ENCODE measurements at regions not wholly inside any gene's neighbourhood (a gene's known extent, or its start where the extent isn't known, plus 50 kb on each side); places are given as distances from the start of the nearest gene placed in this dataset.
A peak's percentile ranks its signal among the peaks of the same experiment; 100 is the strongest.

- Mint-ChIP-seq H3K4me1 (ENCODE audit: insufficient read depth, unreplicated experiment) (peaks cover 31% of the 10 kb centered on the region), H3K4me3 (ENCODE audit: unreplicated experiment) (no peak overlapping the region), H3K9me3 (ENCODE audit: unreplicated experiment) (no peaks in the 10 kb centered on the region), H3K27me3 (ENCODE audit: insufficient read depth, unreplicated experiment) (no peaks in the 10 kb centered on the region), H3K36me3 (ENCODE audit: insufficient read depth, unreplicated experiment) (no peaks in the 10 kb centered on the region), H3K27ac (ENCODE audit: low read depth, unreplicated experiment) (peak overlapping the region; percentile 78)
- intact Hi-C loops (cut with micrococcal nuclease), result no loop called here
- TF ChIP-seq CTCF (IDR thresholded peaks at IDR 0.05; ENCODE audit: unreplicated experiment), result no peak
- DNase-seq (ENCODE audit: unreplicated experiment), result peak; percentile 96
- POLR2A ChIA-PET, result interaction anchor here (0.6 to 2.2 kb wide), 4 partner anchors 12 to 1708 kb away, joined by 3 to 5 read pairs (median 3); no protein-coding TSS in a partner anchor
- no TSS peak for BruUV-seq (replicated peaks)
- CTCF ChIA-PET, result interaction anchor here (0.5 to 1.9 kb wide), 8 partner anchors 19 to 1581 kb away, joined by 3 to 7 read pairs (median 3); no protein-coding TSS in a partner anchor
Measured at GRCh38 chr5:120368923-120369715, 95.0 kb upstream of the PRR16 start.

- Mint-ChIP-seq H3K36me3 (ENCODE audit: insufficient read depth, unreplicated experiment) (no peaks in the 10 kb centered on the region), H3K9me3 (ENCODE audit: unreplicated experiment) (peaks cover 7% of the 10 kb centered on the region), H3K27ac (ENCODE audit: low read depth, unreplicated experiment) (no peak overlapping the region), H3K4me1 (ENCODE audit: insufficient read depth, unreplicated experiment) (peaks cover 29% of the 10 kb centered on the region), H3K27me3 (ENCODE audit: insufficient read depth, unreplicated experiment) (no peaks in the 10 kb centered on the region), H3K4me3 (ENCODE audit: unreplicated experiment) (no peak overlapping the region)
- BruUV-seq (replicated peaks), result no TSS peak
- intact Hi-C loops (cut with micrococcal nuclease), result no loop called here
- TF ChIP-seq CTCF (IDR thresholded peaks at IDR 0.05; ENCODE audit: unreplicated experiment), result no peak
- POLR2A ChIA-PET, result interaction anchor here (1.0 to 1.6 kb wide), 2 partner anchors 33 to 81 kb away, joined by 3 read pairs; no protein-coding TSS in a partner anchor
- DNase-seq (ENCODE audit: unreplicated experiment), result no peak
- CTCF ChIA-PET, result interaction anchor here (1.4 kb wide), 1 partner anchor 84 kb away, joined by 4 read pairs; no protein-coding TSS in a partner anchor
Measured at GRCh38 chr5:120372899-120373298, 91.2 kb upstream of the PRR16 start.

GRCh38 chr5:120375248-120375647 lies 88.9 kb upstream of the PRR16 start:
- Mint-ChIP-seq H3K4me3 (ENCODE audit: unreplicated experiment) (no peak overlapping the region), H3K9me3 (ENCODE audit: unreplicated experiment) (peaks cover 19% of the 10 kb centered on the region), H3K4me1 (ENCODE audit: insufficient read depth, unreplicated experiment) (peaks cover 14% of the 10 kb centered on the region), H3K36me3 (ENCODE audit: insufficient read depth, unreplicated experiment) (no peaks in the 10 kb centered on the region), H3K27ac (ENCODE audit: low read depth, unreplicated experiment) (no peak overlapping the region), H3K27me3 (ENCODE audit: insufficient read depth, unreplicated experiment) (no peaks in the 10 kb centered on the region)
- POLR2A ChIA-PET, result interaction anchor here (0.6 to 0.7 kb wide), 4 partner anchors 9 to 208 kb away, joined by 3 to 8 read pairs (median 5); no protein-coding TSS in a partner anchor
- no peak for DNase-seq (ENCODE audit: unreplicated experiment)
- intact Hi-C loops (cut with micrococcal nuclease), result no loop called here
- CTCF ChIA-PET, result interaction anchor here (0.7 kb wide), 1 partner anchor 11 kb away, joined by 4 read pairs; no protein-coding TSS in a partner anchor
- BruUV-seq (replicated peaks), result no TSS peak
- no peak for TF ChIP-seq CTCF (IDR thresholded peaks at IDR 0.05; ENCODE audit: unreplicated experiment)

- Mint-ChIP-seq H3K27me3 (ENCODE audit: insufficient read depth, unreplicated experiment) (no peaks in the 10 kb centered on the region), H3K4me3 (ENCODE audit: unreplicated experiment) (no peak overlapping the region), H3K9me3 (ENCODE audit: unreplicated experiment) (peaks cover 27% of the 10 kb centered on the region), H3K36me3 (ENCODE audit: insufficient read depth, unreplicated experiment) (peaks cover 5% of the 10 kb centered on the region), H3K27ac (ENCODE audit: low read depth, unreplicated experiment) (no peak overlapping the region), H3K4me1 (ENCODE audit: insufficient read depth, unreplicated experiment) (peaks cover 10% of the 10 kb centered on the region)
- POLR2A ChIA-PET, result no interaction called here
- no peak for DNase-seq (ENCODE audit: unreplicated experiment)
- BruUV-seq (replicated peaks), result no TSS peak
- intact Hi-C loops (cut with micrococcal nuclease), result no loop called here
- CTCF ChIA-PET, result no interaction called here
- TF ChIP-seq CTCF (IDR thresholded peaks at IDR 0.05; ENCODE audit: unreplicated experiment), result no peak
Measured at GRCh38 chr5:120380644-120381043, 83.5 kb upstream of the PRR16 start.
